ENCODE measurements at regions not wholly inside any gene's neighbourhood (a gene's known extent, or its start where the extent isn't known, plus 50 kb on each side); places are given as distances from the start of the nearest gene placed in this dataset.
A peak's percentile ranks its signal among the peaks of the same experiment; 100 is the strongest.

DNA sequence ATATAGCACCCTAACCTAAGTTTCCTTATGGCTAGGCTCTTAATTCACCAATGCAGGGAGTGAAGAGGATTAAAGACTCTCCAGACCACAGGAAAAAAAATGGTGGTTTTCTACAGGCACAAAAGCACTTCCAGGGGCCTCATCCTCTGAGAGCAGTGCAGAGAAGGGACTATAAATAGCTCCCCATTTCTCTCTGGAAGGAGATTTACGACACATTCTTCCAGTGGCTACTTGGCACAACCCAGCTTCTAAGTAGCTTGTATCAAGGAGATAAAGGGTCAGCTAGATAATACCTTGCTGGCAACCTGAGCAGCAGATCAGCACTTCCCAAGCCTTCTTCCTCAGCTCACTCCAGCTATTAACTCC is 73.5 kb downstream of the CRPPA start:
- no peak for DNase-seq
- ChIA-PET CTCF (no interaction called here), POLR2A (no interaction called here)
- H3K4me3 ChIP-seq (ENCODE audit: low read length), result no peak overlapping the region
- H3K36me3 ChIP-seq (ENCODE audit: control insufficient read depth in 2 of 3, insufficient read depth in 3 of 3, low read length in 3 of 3), result no peaks in the 10 kb centered on the region
- Mint-ChIP-seq H3K4me1 (peaks cover 0 to 8% (median 0%) of the 10 kb centered on the region in 7 donors), H3K9me3 (peaks cover 10 to 47% (median 27%) of the 10 kb centered on the region in 11 donors), H3K27me3 (no peaks in the 10 kb centered on the region), H3K36me3 (peaks cover 0 to 15% (median 6%) of the 10 kb centered on the region in 5 donors), H3K4me3 (no peak overlapping the region), H3K27ac (no peak overlapping the region)
- H3K4me1 ChIP-seq (ENCODE audit: control insufficient read depth in 2 of 2, insufficient read depth in 2 of 2, low read length in 2 of 2), result no peaks in the 10 kb centered on the region
- H3K27me3 ChIP-seq (ENCODE audit: control insufficient read depth in 2 of 2, insufficient read depth in 2 of 2, low read length in 2 of 2), result no peaks in the 10 kb centered on the region
- ATAC-seq, result no peak
- intact Hi-C loops (cut with micrococcal nuclease), result no loop called here
- H3K27ac ChIP-seq (ENCODE audit: low read depth, low read length), result no peak overlapping the region
- H3K9me3 ChIP-seq (ENCODE audit: control insufficient read depth in 2 of 3, low read length in 3 of 3), result peaks cover 0 to 6% (median 0%) of the 10 kb centered on the region in 3 experiments

GRCh38 chr7:16347066-16347826 is 74.1 kb downstream of the CRPPA start:
- Histone ChIP-seq H3K27ac (ENCODE audit: low read depth, low read length) (no peak overlapping the region), H3K27me3 (ENCODE audit: control insufficient read depth in 2 of 2, insufficient read depth in 2 of 2, low read length in 2 of 2) (no peaks in the 10 kb centered on the region), H3K9me3 (ENCODE audit: control insufficient read depth in 2 of 3, low read length in 3 of 3) (peaks cover 0 to 6% (median 0%) of the 10 kb centered on the region in 3 experiments), H3K36me3 (ENCODE audit: control insufficient read depth in 2 of 3, insufficient read depth in 3 of 3, low read length in 3 of 3) (no peaks in the 10 kb centered on the region), H3K4me1 (ENCODE audit: control insufficient read depth in 2 of 2, insufficient read depth in 2 of 2, low read length in 2 of 2) (no peaks in the 10 kb centered on the region), H3K4me3 (ENCODE audit: low read length) (no peak overlapping the region)
- DNase-seq (no peak), ATAC-seq (no peak)
- Mint-ChIP-seq H3K27me3 (no peaks in the 10 kb centered on the region), H3K36me3 (peaks cover 0 to 15% (median 6%) of the 10 kb centered on the region in 5 donors), H3K4me1 (peaks cover 0 to 8% (median 0%) of the 10 kb centered on the region in 7 donors), H3K27ac (no peak overlapping the region), H3K9me3 (peaks cover 10 to 47% (median 27%) of the 10 kb centered on the region in 11 donors), H3K4me3 (no peak overlapping the region)
- intact Hi-C loops (cut with micrococcal nuclease), result no loop called here
- ChIA-PET CTCF (no interaction called here), POLR2A (no interaction called here)

GRCh38 chr7:16345979-16346958 is 75.1 kb downstream of the CRPPA start:
- DNase-seq (no peak), ATAC-seq (peak; percentile 58)
- peaks cover 0 to 15% (median 6%) of the 10 kb centered on the region in 5 donors for H3K36me3 Mint-ChIP-seq
- peaks cover 0 to 6% (median 0%) of the 10 kb centered on the region in 3 experiments for H3K9me3 ChIP-seq (ENCODE audit: control insufficient read depth in 2 of 3, low read length in 3 of 3)
- no peaks in the 10 kb centered on the region for H3K4me1 ChIP-seq (ENCODE audit: control insufficient read depth in 2 of 2, insufficient read depth in 2 of 2, low read length in 2 of 2)
- no peak overlapping the region for H3K27ac ChIP-seq (ENCODE audit: low read depth, low read length)
- H3K27me3 ChIP-seq (ENCODE audit: control insufficient read depth in 2 of 2, insufficient read depth in 2 of 2, low read length in 2 of 2), result no peaks in the 10 kb centered on the region
- no peaks in the 10 kb centered on the region for H3K27me3 Mint-ChIP-seq
- ChIA-PET CTCF (no interaction called here), POLR2A (interaction anchor here (0.5 kb wide), 1 partner anchor 750 kb away, joined by 3 read pairs; no protein-coding TSS in a partner anchor)
- no peak overlapping the region for H3K27ac Mint-ChIP-seq
- H3K36me3 ChIP-seq (ENCODE audit: control insufficient read depth in 2 of 3, insufficient read depth in 3 of 3, low read length in 3 of 3), result no peaks in the 10 kb centered on the region
- intact Hi-C loops (cut with micrococcal nuclease), result no loop called here
- H3K9me3 Mint-ChIP-seq, result peaks cover 8 to 47% (median 23%) of the 10 kb centered on the region in 11 donors
- no peak overlapping the region for H3K4me3 ChIP-seq (ENCODE audit: low read length)
- H3K4me1 Mint-ChIP-seq, result peaks cover 0 to 8% (median 0%) of the 10 kb centered on the region in 7 donors
- no peak overlapping the region for H3K4me3 Mint-ChIP-seq

- CTCF ChIA-PET, result no interaction called here
- intact Hi-C loops (cut with micrococcal nuclease), result no loop called here
- no peak overlapping the region for H3K4me3 ChIP-seq (ENCODE audit: low read length)
- no peak overlapping the region for H3K27ac ChIP-seq (ENCODE audit: low read depth, low read length)
- Mint-ChIP-seq H3K27ac (no peak overlapping the region), H3K4me1 (peaks cover 0 to 8% (median 0%) of the 10 kb centered on the region in 7 donors), H3K36me3 (peaks cover 0 to 15% (median 6%) of the 10 kb centered on the region in 5 donors), H3K9me3 (peaks cover 5 to 39% (median 19%) of the 10 kb centered on the region in 11 donors), H3K4me3 (no peak overlapping the region), H3K27me3 (no peaks in the 10 kb centered on the region)
- POLR2A ChIA-PET, result no interaction called here
- H3K9me3 ChIP-seq (ENCODE audit: control insufficient read depth in 2 of 3, low read length in 3 of 3), result peaks cover 0 to 6% (median 0%) of the 10 kb centered on the region in 3 experiments
- no peaks in the 10 kb centered on the region for H3K27me3 ChIP-seq (ENCODE audit: control insufficient read depth in 2 of 2, insufficient read depth in 2 of 2, low read length in 2 of 2)
- ATAC-seq (no peak), DNase-seq (no peak)
- H3K4me1 ChIP-seq (ENCODE audit: control insufficient read depth in 2 of 2, insufficient read depth in 2 of 2, low read length in 2 of 2), result no peaks in the 10 kb centered on the region
- no peaks in the 10 kb centered on the region for H3K36me3 ChIP-seq (ENCODE audit: control insufficient read depth in 2 of 3, insufficient read depth in 3 of 3, low read length in 3 of 3)
Observed at GRCh38 chr7:16344927-16345326, 76.4 kb downstream of the CRPPA start.

- H3K9me3 ChIP-seq (ENCODE audit: control insufficient read depth in 2 of 3, low read length in 3 of 3), result peaks cover 0 to 6% (median 0%) of the 10 kb centered on the region in 3 experiments
- H3K27me3 ChIP-seq (ENCODE audit: control insufficient read depth in 2 of 2, insufficient read depth in 2 of 2, low read length in 2 of 2), result no peaks in the 10 kb centered on the region
- no peaks in the 10 kb centered on the region for H3K27me3 Mint-ChIP-seq
- peaks cover 0 to 8% (median 0%) of the 10 kb centered on the region in 7 donors for H3K4me1 Mint-ChIP-seq
- POLR2A ChIA-PET, result no interaction called here
- H3K4me3 ChIP-seq (ENCODE audit: low read length), result no peak overlapping the region
- peaks cover 4 to 36% (median 11%) of the 10 kb centered on the region in 11 donors for H3K9me3 Mint-ChIP-seq
- ATAC-seq, result no peak
- peaks cover 0 to 7% (median 4%) of the 10 kb centered on the region in 5 donors for H3K36me3 Mint-ChIP-seq
- H3K27ac ChIP-seq (ENCODE audit: low read depth, low read length), result no peak overlapping the region
- no peak overlapping the region for H3K4me3 Mint-ChIP-seq
- no peak overlapping the region for H3K27ac Mint-ChIP-seq
- H3K4me1 ChIP-seq (ENCODE audit: control insufficient read depth in 2 of 2, insufficient read depth in 2 of 2, low read length in 2 of 2), result no peaks in the 10 kb centered on the region
- no peaks in the 10 kb centered on the region for H3K36me3 ChIP-seq (ENCODE audit: control insufficient read depth in 2 of 3, insufficient read depth in 3 of 3, low read length in 3 of 3)
- CTCF ChIA-PET, result no interaction called here
- DNase-seq, result no peak
- intact Hi-C loops (cut with micrococcal nuclease), result no loop called here
Observed at GRCh38 chr7:16343612-16344011, 77.7 kb downstream of the CRPPA start.

DNA sequence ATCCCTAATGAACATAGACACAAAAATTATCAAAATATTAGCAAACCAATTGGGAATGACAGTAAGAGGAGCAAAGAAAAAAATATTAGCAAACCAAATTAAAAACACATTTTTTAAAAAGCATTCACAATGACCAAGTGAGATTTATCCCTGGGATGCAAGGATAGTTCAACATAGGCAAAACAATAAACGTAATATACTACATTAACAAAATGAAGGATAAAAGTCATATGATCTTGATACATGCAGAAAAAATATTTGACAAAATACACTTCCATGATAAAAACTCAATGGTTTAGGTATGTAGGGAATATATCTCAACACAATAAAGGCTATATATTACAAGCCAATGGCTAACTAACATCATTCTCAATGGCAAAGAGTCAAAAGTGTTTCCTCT is 83.3 kb downstream of the CRPPA start:
- ATAC-seq, result no peak
- no peak for DNase-seq
- POLR2A ChIA-PET, result no interaction called here

More for the DNA sequence above, 83.3 kb downstream of the CRPPA start:
- Histone ChIP-seq H3K9me3 (ENCODE audit: control insufficient read depth in 2 of 3, low read length in 3 of 3) (peaks cover 0 to 7% (median 0%) of the 10 kb centered on the region in 3 experiments), H3K4me1 (ENCODE audit: control insufficient read depth in 2 of 2, insufficient read depth in 2 of 2, low read length in 2 of 2) (no peaks in the 10 kb centered on the region), H3K27me3 (ENCODE audit: control insufficient read depth in 2 of 2, insufficient read depth in 2 of 2, low read length in 2 of 2) (no peaks in the 10 kb centered on the region), H3K27ac (ENCODE audit: low read depth, low read length) (no peak overlapping the region), H3K36me3 (ENCODE audit: control insufficient read depth in 2 of 3, insufficient read depth in 3 of 3, low read length in 3 of 3) (no peaks in the 10 kb centered on the region), H3K4me3 (ENCODE audit: low read length) (no peak overlapping the region)
- Mint-ChIP-seq H3K27me3 (no peaks in the 10 kb centered on the region), H3K4me3 (no peak overlapping the region), H3K4me1 (peaks cover 0 to 15% (median 4%) of the 10 kb centered on the region in 7 donors), H3K9me3 (peaks cover 0 to 61% (median 14%) of the 10 kb centered on the region in 11 donors), H3K27ac (no peak overlapping the region), H3K36me3 (no peaks in the 10 kb centered on the region)
- intact Hi-C loops (cut with micrococcal nuclease), result no loop called here
- CTCF ChIA-PET, result no interaction called here
